ENCODE measurements at regions not wholly inside any gene's neighbourhood (a gene's known extent, or its start where the extent isn't known, plus 50 kb on each side); places are given as distances from the start of the nearest gene placed in this dataset.

GRCh38 chr3:17983106-17983505, 240.7 kb upstream of the TBC1D5 start:
- Mint-ChIP-seq H3K9me3 (peaks cover 2% of the 10 kb centered on the region), H3K4me1 (no peaks in the 10 kb centered on the region), H3K27ac (no peak overlapping the region), H3K27me3 (peaks cover 19% of the 10 kb centered on the region), H3K4me3 (no peak overlapping the region), H3K36me3 (ENCODE audit: low read depth) (no peaks in the 10 kb centered on the region)
- ChIA-PET CTCF (interaction anchor here (1.7 kb wide), 1 partner anchor 11 kb away, joined by 3 read pairs; no protein-coding TSS in a partner anchor), POLR2A (no interaction called here)
- DNase-seq: no peak

- no peaks in the 10 kb centered on the region for H3K4me1 Mint-ChIP-seq
- ChIA-PET POLR2A (no interaction called here), CTCF (interaction anchor here (1.6 to 1.7 kb wide), 2 partner anchors 8 to 12 kb away, joined by 3 read pairs; no protein-coding TSS in a partner anchor)
- peaks cover 19% of the 10 kb centered on the region for H3K27me3 Mint-ChIP-seq
- H3K9me3 Mint-ChIP-seq: peaks cover 2% of the 10 kb centered on the region
- H3K4me3 Mint-ChIP-seq: no peak overlapping the region
- no peak overlapping the region for H3K27ac Mint-ChIP-seq
- DNase-seq: no peak
- H3K36me3 Mint-ChIP-seq (ENCODE audit: low read depth): no peaks in the 10 kb centered on the region
Measured at GRCh38 chr3:17982211-17982880, 239.9 kb upstream of the TBC1D5 start.

GRCh38 chr3:17980863-17981262, 238.4 kb upstream of the TBC1D5 start:
- ChIA-PET CTCF (interaction anchor here (1.6 kb wide), 1 partner anchor 10 kb away, joined by 3 read pairs; no protein-coding TSS in a partner anchor), POLR2A (no interaction called here)
- H3K27me3 Mint-ChIP-seq: peaks cover 22% of the 10 kb centered on the region
- no peaks in the 10 kb centered on the region for H3K4me1 Mint-ChIP-seq
- H3K36me3 Mint-ChIP-seq (ENCODE audit: low read depth): no peaks in the 10 kb centered on the region
- no peak for DNase-seq
- peaks cover 2% of the 10 kb centered on the region for H3K9me3 Mint-ChIP-seq
- no peak overlapping the region for H3K4me3 Mint-ChIP-seq
- no peak overlapping the region for H3K27ac Mint-ChIP-seq

- Mint-ChIP-seq H3K27ac (no peak overlapping the region), H3K36me3 (ENCODE audit: low read depth) (no peaks in the 10 kb centered on the region), H3K9me3 (peaks cover 2% of the 10 kb centered on the region), H3K4me1 (no peaks in the 10 kb centered on the region), H3K27me3 (peaks cover 22% of the 10 kb centered on the region), H3K4me3 (no peak overlapping the region)
- POLR2A ChIA-PET: no interaction called here
- DNase-seq: no peak
- CTCF ChIA-PET: interaction anchor here (0.7 to 0.9 kb wide), 2 partner anchors 139 to 771 kb away, joined by 3 to 4 read pairs; no protein-coding TSS in a partner anchor
Measured at GRCh38 chr3:17979911-17980310, 237.5 kb upstream of the TBC1D5 start.

- ChIA-PET POLR2A (no interaction called here), CTCF (interaction anchor here (0.7 to 0.9 kb wide), 2 partner anchors 138 to 771 kb away, joined by 3 to 4 read pairs; no protein-coding TSS in a partner anchor)
- Mint-ChIP-seq H3K27ac (no peak overlapping the region), H3K4me3 (no peak overlapping the region), H3K9me3 (peaks cover 2% of the 10 kb centered on the region), H3K27me3 (peaks cover 22% of the 10 kb centered on the region), H3K36me3 (ENCODE audit: low read depth) (no peaks in the 10 kb centered on the region), H3K4me1 (no peaks in the 10 kb centered on the region)
- DNase-seq: no peak
Measured at GRCh38 chr3:17979252-17979651, 236.8 kb upstream of the TBC1D5 start.

GRCh38 chr3:17974206-17974841, 231.9 kb upstream of the TBC1D5 start:
- CTCF ChIA-PET: interaction anchor here (0.7 kb wide), 1 partner anchor 789 kb away, joined by 3 read pairs; no protein-coding TSS in a partner anchor
- H3K27ac Mint-ChIP-seq: no peak overlapping the region
- H3K4me3 Mint-ChIP-seq: no peak overlapping the region
- no peaks in the 10 kb centered on the region for H3K4me1 Mint-ChIP-seq
- DNase-seq: no peak
- H3K27me3 Mint-ChIP-seq: peaks cover 3% of the 10 kb centered on the region
- POLR2A ChIA-PET: interaction anchor here (0.6 kb wide), 1 partner anchor 30 kb away, joined by 3 read pairs; no protein-coding TSS in a partner anchor
- H3K36me3 Mint-ChIP-seq (ENCODE audit: low read depth): no peaks in the 10 kb centered on the region
- H3K9me3 Mint-ChIP-seq: no peaks in the 10 kb centered on the region

- peaks cover 3% of the 10 kb centered on the region for H3K27me3 Mint-ChIP-seq
- POLR2A ChIA-PET: no interaction called here
- H3K27ac Mint-ChIP-seq: no peak overlapping the region
- DNase-seq: no peak
- CTCF ChIA-PET: no interaction called here
- H3K36me3 Mint-ChIP-seq (ENCODE audit: low read depth): no peaks in the 10 kb centered on the region
- no peak overlapping the region for H3K4me3 Mint-ChIP-seq
- no peaks in the 10 kb centered on the region for H3K4me1 Mint-ChIP-seq
- H3K9me3 Mint-ChIP-seq: no peaks in the 10 kb centered on the region
Measured at GRCh38 chr3:17972959-17973906, 230.8 kb upstream of the TBC1D5 start.

GRCh38 chr3:17972476-17972875, 230.0 kb upstream of the TBC1D5 start:
- no peaks in the 10 kb centered on the region for H3K36me3 Mint-ChIP-seq (ENCODE audit: low read depth)
- ChIA-PET CTCF (interaction anchor here (0.6 kb wide), 1 partner anchor 1767 kb away, joined by 3 read pairs; no protein-coding TSS in a partner anchor), POLR2A (no interaction called here)
- H3K9me3 Mint-ChIP-seq: no peaks in the 10 kb centered on the region
- peaks cover 3% of the 10 kb centered on the region for H3K27me3 Mint-ChIP-seq
- no peak overlapping the region for H3K27ac Mint-ChIP-seq
- no peak overlapping the region for H3K4me3 Mint-ChIP-seq
- DNase-seq: no peak
- no peaks in the 10 kb centered on the region for H3K4me1 Mint-ChIP-seq

- H3K9me3 Mint-ChIP-seq: no peaks in the 10 kb centered on the region
- H3K27ac Mint-ChIP-seq: no peak overlapping the region
- H3K36me3 Mint-ChIP-seq (ENCODE audit: low read depth): no peaks in the 10 kb centered on the region
- H3K27me3 Mint-ChIP-seq: peaks cover 3% of the 10 kb centered on the region
- H3K4me3 Mint-ChIP-seq: no peak overlapping the region
- DNase-seq: no peak
- ChIA-PET CTCF (interaction anchor here (0.6 kb wide), 1 partner anchor 1767 kb away, joined by 3 read pairs; no protein-coding TSS in a partner anchor), POLR2A (no interaction called here)
- H3K4me1 Mint-ChIP-seq: no peaks in the 10 kb centered on the region
Measured at GRCh38 chr3:17972030-17972429, 229.6 kb upstream of the TBC1D5 start.

- no peaks in the 10 kb centered on the region for H3K9me3 Mint-ChIP-seq
- no peaks in the 10 kb centered on the region for H3K4me1 Mint-ChIP-seq
- H3K36me3 Mint-ChIP-seq (ENCODE audit: low read depth): no peaks in the 10 kb centered on the region
- H3K4me3 Mint-ChIP-seq: no peak overlapping the region
- no peaks in the 10 kb centered on the region for H3K27me3 Mint-ChIP-seq
- no peak overlapping the region for H3K27ac Mint-ChIP-seq
- CTCF ChIA-PET: no interaction called here
- no peak for DNase-seq
- POLR2A ChIA-PET: no interaction called here
Measured at GRCh38 chr3:17969985-17970568, 227.6 kb upstream of the TBC1D5 start.

- Mint-ChIP-seq H3K27ac (no peak overlapping the region), H3K4me1 (peaks cover 3% of the 10 kb centered on the region), H3K27me3 (no peaks in the 10 kb centered on the region), H3K9me3 (no peaks in the 10 kb centered on the region), H3K4me3 (no peak overlapping the region), H3K36me3 (ENCODE audit: low read depth) (no peaks in the 10 kb centered on the region)
- CTCF ChIA-PET: no interaction called here
- POLR2A ChIA-PET: no interaction called here
- no peak for DNase-seq
Measured at GRCh38 chr3:17969244-17969643, 226.8 kb upstream of the TBC1D5 start.

- DNase-seq: no peak
- no peaks in the 10 kb centered on the region for H3K36me3 Mint-ChIP-seq (ENCODE audit: low read depth)
- H3K4me3 Mint-ChIP-seq: no peak overlapping the region
- no peaks in the 10 kb centered on the region for H3K27me3 Mint-ChIP-seq
- ChIA-PET CTCF (no interaction called here), POLR2A (interaction anchor here (0.6 kb wide), 1 partner anchor 413 kb away, joined by 7 read pairs; no protein-coding TSS in a partner anchor)
- no peak overlapping the region for H3K27ac Mint-ChIP-seq
- peaks cover 4% of the 10 kb centered on the region for H3K9me3 Mint-ChIP-seq
- H3K4me1 Mint-ChIP-seq: peaks cover 7% of the 10 kb centered on the region
Measured at GRCh38 chr3:17967953-17968607, 225.6 kb upstream of the TBC1D5 start.
